ENCODE measurements at regions not wholly inside any gene's neighbourhood (a gene's known extent, or its start where the extent isn't known, plus 50 kb on each side); places are given as distances from the start of the nearest gene placed in this dataset.

DNA sequence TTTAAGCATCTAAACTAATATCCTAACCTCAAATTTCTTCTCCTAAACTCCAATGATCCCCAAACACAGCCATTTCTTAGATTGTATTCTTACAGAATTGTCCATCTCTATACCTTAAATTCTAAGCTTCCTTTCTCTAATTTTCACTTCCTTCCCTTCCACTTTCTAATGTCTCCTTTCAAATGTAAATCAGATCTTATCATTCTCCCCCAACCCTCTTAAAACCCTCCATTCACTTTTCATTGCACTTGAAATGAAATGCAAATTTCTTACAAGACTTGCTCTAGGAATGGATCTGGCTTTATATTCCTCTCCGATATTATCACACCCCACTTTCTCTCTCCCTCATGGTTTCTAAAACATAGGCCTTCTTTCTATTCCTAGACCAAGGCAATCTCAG lies 534.6 kb downstream of the LMO4 start:
- TF ChIP-seq CTCF (IDR thresholded peaks at IDR 0.05) (no peak), POLR2A (IDR thresholded peaks at IDR 0.05) (no peak)

Data from body of pancreas (tissue), 4 donors.